SU-DHL-6 (cell line): ENCODE measurements at regions not wholly inside any gene's neighbourhood (a gene's known extent, or its start where the extent isn't known, plus 50 kb on each side); places are given as distances from the start of the nearest gene placed in this dataset.

Experiments used
- EZH2phosphoT487 ChIP-seq: fragments of 200-600 bp; sonication (generic), shearing (Covaris generic); conservative IDR thresholded peaks from 2 replicates; pipeline ENCODE4 v1.6.1; 2018; ENCODE audit warnings: mild to moderate bottlenecking, antibody characterized with exemption, low read length, moderate library complexity, mixed read lengths
- TF ChIP-seq, protein P1 (sequence below): fragments of 200-600 bp; sonication (generic); IDR thresholded peaks from one replicate; pipeline ENCODE4 v1.5.1; 2017; ENCODE audit warnings: antibody characterized with exemption, mild to moderate bottlenecking, low read length, moderate library complexity; ENCODE audit not compliant: insufficient read depth, poor library complexity, severe bottlenecking

GRCh38 chr12:124167141-124167540 lies 127.8 kb upstream of the RFLNA start:
- TF ChIP-seq, protein P1, sequence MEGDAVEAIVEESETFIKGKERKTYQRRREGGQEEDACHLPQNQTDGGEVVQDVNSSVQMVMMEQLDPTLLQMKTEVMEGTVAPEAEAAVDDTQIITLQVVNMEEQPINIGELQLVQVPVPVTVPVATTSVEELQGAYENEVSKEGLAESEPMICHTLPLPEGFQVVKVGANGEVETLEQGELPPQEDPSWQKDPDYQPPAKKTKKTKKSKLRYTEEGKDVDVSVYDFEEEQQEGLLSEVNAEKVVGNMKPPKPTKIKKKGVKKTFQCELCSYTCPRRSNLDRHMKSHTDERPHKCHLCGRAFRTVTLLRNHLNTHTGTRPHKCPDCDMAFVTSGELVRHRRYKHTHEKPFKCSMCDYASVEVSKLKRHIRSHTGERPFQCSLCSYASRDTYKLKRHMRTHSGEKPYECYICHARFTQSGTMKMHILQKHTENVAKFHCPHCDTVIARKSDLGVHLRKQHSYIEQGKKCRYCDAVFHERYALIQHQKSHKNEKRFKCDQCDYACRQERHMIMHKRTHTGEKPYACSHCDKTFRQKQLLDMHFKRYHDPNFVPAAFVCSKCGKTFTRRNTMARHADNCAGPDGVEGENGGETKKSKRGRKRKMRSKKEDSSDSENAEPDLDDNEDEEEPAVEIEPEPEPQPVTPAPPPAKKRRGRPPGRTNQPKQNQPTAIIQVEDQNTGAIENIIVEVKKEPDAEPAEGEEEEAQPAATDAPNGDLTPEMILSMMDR = no peak
- no peak for TF ChIP-seq EZH2phosphoT487
